Keratinocyte (primary cell): ENCODE measurements at regions not wholly inside any gene's neighbourhood (a gene's known extent, or its start where the extent isn't known, plus 50 kb on each side); places are given as distances from the start of the nearest gene placed in this dataset.

ENCODE experiments used
- DNase-seq: peaks from one replicate; pipeline ENCODE4 v3.0.0-alpha.2; 2011; ENCODE audit warnings: low read depth, missing footprints, low spot score
- FAIRE-seq: peaks from 2 replicates; lab custom pipeline; 2011; peaks lifted over from hg19 to GRCh38; lab: Jason Lieb, UNC
- H2AFZ ChIP-seq: 2 replicates; pipeline ENCODE4 v1.6.0; 2012; ENCODE audit warnings: low read length, control low read depth, inconsistent platforms; ENCODE audit not compliant: control insufficient read depth
- H3K27ac ChIP-seq: 2 replicates; pipeline ENCODE4 v1.5.1; 2011; ENCODE audit warnings: low read length; ENCODE audit not compliant: control insufficient read depth, insufficient read depth
- H3K27me3 ChIP-seq: 3 replicates; pipeline ENCODE4 v1.6.0; 2011; ENCODE audit warnings: low read length; ENCODE audit not compliant: control insufficient read depth, insufficient read depth; ENCODE audit errors: extremely low read depth
- H3K36me3 ChIP-seq, 2 experiments: 2 replicates in 1 of 2; 3 replicates in 1 of 2; pipeline ENCODE4 v1.5.1; 2011; ENCODE audit warnings: low read length in 2 of 2, mild to moderate bottlenecking in 1 of 2; ENCODE audit not compliant: control insufficient read depth in 2 of 2, insufficient read depth in 2 of 2; ENCODE audit errors: extremely low read depth in 1 of 2
- H3K4me1 ChIP-seq: 3 replicates; pipeline ENCODE4 v1.5.1; 2011; ENCODE audit warnings: low read length; ENCODE audit not compliant: control insufficient read depth, insufficient read depth; ENCODE audit errors: extremely low read depth
- H3K4me2 ChIP-seq: 3 replicates; pipeline ENCODE4 v1.6.0; 2011; ENCODE audit warnings: low read depth, low read length; ENCODE audit not compliant: control insufficient read depth, insufficient read depth; ENCODE audit errors: extremely low read depth
- H3K4me3 ChIP-seq, 3 experiments: fragments of 200-600 bp in 1 of 3; sonication (generic) in 1 of 3; 2 replicates in 2 of 3; 3 replicates in 1 of 3; pipeline ENCODE4 v1.5.1; 2011 to 2016; ENCODE audit warnings: low read length in 3 of 3, mild to moderate bottlenecking in 3 of 3, control low read depth in 2 of 3, inconsistent platforms in 1 of 3, low read depth in 1 of 3, mixed read lengths in 1 of 3, mixed run types in 1 of 3, moderate library complexity in 1 of 3; ENCODE audit not compliant: control insufficient read depth in 2 of 3, insufficient read depth in 2 of 3; ENCODE audit errors: extremely low read depth in 1 of 3
- H3K79me2 ChIP-seq: 2 replicates; pipeline ENCODE4 v1.6.0; 2012; ENCODE audit warnings: low read length; ENCODE audit not compliant: control insufficient read depth, insufficient read depth
- H3K9ac ChIP-seq: 3 replicates; pipeline ENCODE4 v1.6.0; 2011; ENCODE audit warnings: low read length; ENCODE audit not compliant: control insufficient read depth, insufficient read depth; ENCODE audit errors: extremely low read depth
- H3K9me1 ChIP-seq: 3 replicates; pipeline ENCODE4 v1.6.0; 2011; ENCODE audit warnings: low read length; ENCODE audit not compliant: control insufficient read depth, insufficient read depth; ENCODE audit errors: extremely low read depth
- H3K9me3 ChIP-seq: 2 replicates; pipeline ENCODE4 v1.5.1; 2012; ENCODE audit warnings: low read depth, low read length; ENCODE audit not compliant: control insufficient read depth
- H4K20me1 ChIP-seq: 3 replicates; pipeline ENCODE4 v1.6.0; 2011; ENCODE audit warnings: low read length; ENCODE audit not compliant: control insufficient read depth, insufficient read depth; ENCODE audit errors: extremely low read depth
- EZH2 ChIP-seq: IDR thresholded peaks from one replicate; pipeline ENCODE4 v1.6.1; 2012; ENCODE audit warnings: inconsistent platforms, mild to moderate bottlenecking, low read length, moderate library complexity
- dilution Hi-C: fragments of 300-500 bp; cut with MboI; formaldehyde crosslinking; loops from one replicate; pipeline ENCODE4 v1.7.0; 2020; ENCODE audit warnings: low sequenced_read_pairs; ENCODE audit not compliant: extremely low pct_ligation_motif_present
- TF ChIP-seq, protein P1 (sequence below), 3 experiments: IDR thresholded peaks in 1 of 3; conservative IDR thresholded peaks in 1 of 3; optimal IDR thresholded peaks in 1 of 3; 2 replicates in 2 of 3; 3 replicates in 1 of 3; pipeline versions ENCODE3 to v1.5.1; 2011; ENCODE audit warnings: low read length in 3 of 3, mild to moderate bottlenecking in 3 of 3, moderate library complexity in 2 of 3, control low read depth in 1 of 3, inconsistent platforms in 1 of 3; ENCODE audit not compliant: insufficient read depth in 2 of 3; ENCODE audit errors: extremely low read depth in 1 of 3

DNA sequence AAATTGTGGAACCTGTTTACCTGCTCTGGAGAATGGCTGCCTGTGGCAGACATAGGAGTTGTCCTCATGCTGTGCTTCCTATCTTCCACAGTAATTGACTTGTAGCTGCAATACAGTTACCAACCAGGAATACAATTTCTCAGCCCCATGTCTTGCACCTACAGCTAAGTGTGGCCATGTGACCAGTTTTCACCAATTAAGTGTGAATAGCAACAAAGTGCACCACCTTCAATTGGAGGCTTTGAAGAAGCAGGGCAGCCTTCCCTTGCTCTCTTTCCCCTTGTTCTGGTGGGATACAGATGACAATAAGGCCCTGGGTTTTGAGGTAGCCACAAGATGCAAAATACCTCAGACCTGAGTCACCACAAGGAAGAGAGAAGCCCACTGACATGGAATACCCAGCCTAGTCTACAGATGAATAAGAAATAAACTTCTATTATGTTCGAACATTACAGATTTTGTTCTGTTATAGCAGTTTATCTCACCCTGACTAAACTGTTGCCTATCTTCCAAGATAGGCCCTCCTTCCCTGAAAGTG, 70.2 kb upstream of the S1PR1 start:
- Histone ChIP-seq H3K27ac (no peak overlapping the region), H4K20me1 (no peaks in the 10 kb centered on the region), H3K36me3 (no peaks in the 10 kb centered on the region), H3K4me1 (no peaks in the 10 kb centered on the region), H3K4me3 (no peak overlapping the region), H3K9ac (no peak overlapping the region), H3K4me2 (no peak overlapping the region), H3K9me3 (no peaks in the 10 kb centered on the region), H3K27me3 (no peaks in the 10 kb centered on the region), H3K9me1 (no peaks in the 10 kb centered on the region), H2AFZ (no peak overlapping the region), H3K79me2 (no peaks in the 10 kb centered on the region)
- dilution Hi-C loops: no loop called here
- no peak for DNase-seq
- TF ChIP-seq EZH2: no peak
- TF ChIP-seq, protein P1, sequence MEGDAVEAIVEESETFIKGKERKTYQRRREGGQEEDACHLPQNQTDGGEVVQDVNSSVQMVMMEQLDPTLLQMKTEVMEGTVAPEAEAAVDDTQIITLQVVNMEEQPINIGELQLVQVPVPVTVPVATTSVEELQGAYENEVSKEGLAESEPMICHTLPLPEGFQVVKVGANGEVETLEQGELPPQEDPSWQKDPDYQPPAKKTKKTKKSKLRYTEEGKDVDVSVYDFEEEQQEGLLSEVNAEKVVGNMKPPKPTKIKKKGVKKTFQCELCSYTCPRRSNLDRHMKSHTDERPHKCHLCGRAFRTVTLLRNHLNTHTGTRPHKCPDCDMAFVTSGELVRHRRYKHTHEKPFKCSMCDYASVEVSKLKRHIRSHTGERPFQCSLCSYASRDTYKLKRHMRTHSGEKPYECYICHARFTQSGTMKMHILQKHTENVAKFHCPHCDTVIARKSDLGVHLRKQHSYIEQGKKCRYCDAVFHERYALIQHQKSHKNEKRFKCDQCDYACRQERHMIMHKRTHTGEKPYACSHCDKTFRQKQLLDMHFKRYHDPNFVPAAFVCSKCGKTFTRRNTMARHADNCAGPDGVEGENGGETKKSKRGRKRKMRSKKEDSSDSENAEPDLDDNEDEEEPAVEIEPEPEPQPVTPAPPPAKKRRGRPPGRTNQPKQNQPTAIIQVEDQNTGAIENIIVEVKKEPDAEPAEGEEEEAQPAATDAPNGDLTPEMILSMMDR (optimal IDR thresholded peaks at IDR 0.05 in 1 of 3, IDR thresholded peaks at IDR 0.05 in 1 of 3, conservative IDR thresholded peaks at IDR 0.05 in 1 of 3; ENCODE audit: extremely low read depth in 1 of 3, insufficient read depth in 2 of 3, low read length in 3 of 3): no peak
- FAIRE-seq: peak; percentile 41

DNA sequence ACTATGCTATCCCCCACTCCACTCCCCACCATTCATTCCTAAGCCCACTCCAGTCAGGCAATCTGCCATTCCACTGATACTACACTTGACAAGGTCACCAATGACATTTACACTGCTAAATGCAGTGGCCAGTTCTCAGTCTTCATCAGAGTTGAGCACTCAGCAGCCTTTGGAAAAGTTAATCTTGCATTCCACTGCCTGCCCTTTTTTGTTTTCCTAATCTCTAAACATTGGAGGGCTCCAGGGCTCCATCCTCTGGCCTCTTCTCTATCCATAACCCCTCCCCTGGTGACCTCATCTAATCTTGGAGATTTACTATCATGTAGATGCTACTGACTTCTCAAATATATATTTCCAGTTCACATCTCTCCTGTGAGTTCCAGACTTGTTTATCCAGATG, 70.9 kb upstream of the S1PR1 start:
- FAIRE-seq (no peak), DNase-seq (no peak)
- Histone ChIP-seq H3K79me2 (no peaks in the 10 kb centered on the region), H3K4me1 (no peaks in the 10 kb centered on the region), H3K27ac (no peak overlapping the region), H3K4me3 (no peak overlapping the region), H2AFZ (no peak overlapping the region), H3K9me1 (no peaks in the 10 kb centered on the region), H3K9ac (no peak overlapping the region), H3K9me3 (no peaks in the 10 kb centered on the region), H3K4me2 (no peak overlapping the region), H3K36me3 (no peaks in the 10 kb centered on the region), H4K20me1 (no peaks in the 10 kb centered on the region), H3K27me3 (no peaks in the 10 kb centered on the region)
- dilution Hi-C loops: no loop called here
- TF ChIP-seq, protein P1 (optimal IDR thresholded peaks at IDR 0.05 in 1 of 3, IDR thresholded peaks at IDR 0.05 in 1 of 3, conservative IDR thresholded peaks at IDR 0.05 in 1 of 3; ENCODE audit: extremely low read depth in 1 of 3, insufficient read depth in 2 of 3, low read length in 3 of 3): no peak
- TF ChIP-seq EZH2: no peak
